Gastroesophageal sphincter (tissue), 4 donors: ENCODE measurements at regions not wholly inside any gene's neighbourhood (a gene's known extent, or its start where the extent isn't known, plus 50 kb on each side); places are given as distances from the start of the nearest gene placed in this dataset.
A peak's percentile ranks its signal among the peaks of the same experiment; 100 is the strongest.

Source experiments
- ATAC-seq: fragments of 150-250 bp; one replicate; pipeline ENCODE4 v1.9.1; 2016; ENCODE audit warnings: mild to moderate bottlenecking, moderate library complexity
- H3K27ac ChIP-seq, 4 donors: fragments of 200-600 bp; sonication (generic) in 3 of 4; 1 replicate in 3 of 4; 2 replicates in 1 of 4; pipeline ENCODE4 v1.5.1; 2016 to 2019
- H3K27me3 ChIP-seq: fragments of 200-600 bp; sonication (generic); one replicate; pipeline ENCODE4 v1.5.1; 2019
- H3K36me3 ChIP-seq, 2 donors: fragments of 200-600 bp; sonication (generic); one replicate each; pipeline ENCODE4 v1.5.1; 2019; ENCODE audit warnings: control low read depth in 1 of 2
- H3K4me1 ChIP-seq, 3 donors: fragments of 200-600 bp; sonication (generic); 1 replicate in 2 of 3; 2 replicates in 1 of 3; pipeline ENCODE4 v1.5.1; 2016 to 2019; ENCODE audit warnings: control low read depth in 2 of 3
- H3K4me3 ChIP-seq, 2 donors: fragments of 200-600 bp; sonication (generic); one replicate each; pipeline ENCODE4 v1.5.1; 2019; ENCODE audit warnings: mild to moderate bottlenecking in 1 of 2, moderate library complexity in 1 of 2
- H3K9me3 ChIP-seq, 3 donors: fragments of 200-600 bp; sonication (generic); one replicate each; pipeline ENCODE4 v1.5.1; 2017 to 2019; ENCODE audit warnings: control low read depth in 2 of 3
- EP300 ChIP-seq: sonication (generic); formaldehyde crosslinking; IDR thresholded peaks from one replicate; pipeline ENCODE4 v1.6.1; 2017; ENCODE audit warnings: antibody characterized with exemption, mild to moderate bottlenecking
- POLR2A ChIP-seq, 2 donors: fragments of 450-650 bp; IDR thresholded peaks; one replicate each; pipeline ENCODE4 v1.6.1; 2017; ENCODE audit warnings: antibody characterized with exemption in 2 of 2, mild to moderate bottlenecking in 2 of 2, moderate library complexity in 1 of 2
- POLR2AphosphoS5 ChIP-seq: sonication (generic); formaldehyde crosslinking; IDR thresholded peaks from one replicate; pipeline ENCODE4 v1.6.1; 2017; ENCODE audit warnings: antibody characterized with exemption
- WGBS, 2 donors: methylation state at CpG; one replicate each; pipeline ENCODE4 v1.1.5; 2018; ENCODE audit warnings: low coverage in 1 of 2; 5-methylcytosine and 5-hydroxymethylcytosine counted together
- TF ChIP-seq, protein P1 (sequence below), 4 experiments: fragments of 200-600 bp in 2 of 4; fragments of 450-650 bp in 2 of 4; sonication (generic) in 1 of 4; IDR thresholded peaks; one replicate each; pipeline ENCODE4 v1.5.1; 2017 to 2019; ENCODE audit warnings: antibody characterized with exemption in 4 of 4, mild to moderate bottlenecking in 2 of 4, moderate library complexity in 2 of 4

DNA sequence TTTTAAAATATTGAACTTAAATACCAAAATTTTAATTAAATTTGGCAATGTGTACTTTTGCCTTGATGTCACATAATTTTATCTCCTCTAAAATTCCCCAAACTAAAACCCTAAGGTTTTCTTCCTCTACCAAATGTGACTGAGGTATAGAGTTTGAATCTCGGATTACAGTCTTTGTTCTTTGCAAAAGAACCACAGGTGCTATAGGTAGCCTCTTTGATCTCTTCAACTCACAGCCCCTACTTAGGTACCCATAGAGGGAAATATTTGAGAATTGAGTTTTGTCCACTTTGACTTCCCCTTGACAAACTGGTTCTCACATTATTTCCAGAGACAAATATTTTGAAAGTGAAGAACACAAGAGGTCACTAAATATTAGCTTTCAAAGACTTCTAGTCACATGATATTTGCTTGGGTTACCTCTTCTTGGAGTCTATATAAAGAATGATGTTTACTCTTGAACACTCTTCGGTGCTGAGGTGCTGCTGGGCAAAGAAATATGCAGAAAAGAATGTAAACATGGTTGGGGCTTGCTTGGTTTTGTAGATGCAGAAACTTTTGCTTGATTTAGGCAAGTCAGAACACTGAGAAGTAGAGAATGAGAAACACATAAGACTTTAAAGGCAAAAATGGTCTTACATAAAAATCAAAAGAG lies 120.8 kb upstream of the MCTP2 start:
- no peaks in the 10 kb centered on the region for H3K27me3 ChIP-seq
- H3K4me1 ChIP-seq, result peaks cover 3 to 29% (median 5%) of the 10 kb centered on the region in 3 donors
- ATAC-seq, result no peak
- 40 to 59% methylated on average over 2 of the region's 2 CpGs for WGBS, 2 donors
- TF ChIP-seq POLR2AphosphoS5, result no peak
- no peak for TF ChIP-seq POLR2A (IDR thresholded peaks at IDR 0.05)
- TF ChIP-seq, protein P1, sequence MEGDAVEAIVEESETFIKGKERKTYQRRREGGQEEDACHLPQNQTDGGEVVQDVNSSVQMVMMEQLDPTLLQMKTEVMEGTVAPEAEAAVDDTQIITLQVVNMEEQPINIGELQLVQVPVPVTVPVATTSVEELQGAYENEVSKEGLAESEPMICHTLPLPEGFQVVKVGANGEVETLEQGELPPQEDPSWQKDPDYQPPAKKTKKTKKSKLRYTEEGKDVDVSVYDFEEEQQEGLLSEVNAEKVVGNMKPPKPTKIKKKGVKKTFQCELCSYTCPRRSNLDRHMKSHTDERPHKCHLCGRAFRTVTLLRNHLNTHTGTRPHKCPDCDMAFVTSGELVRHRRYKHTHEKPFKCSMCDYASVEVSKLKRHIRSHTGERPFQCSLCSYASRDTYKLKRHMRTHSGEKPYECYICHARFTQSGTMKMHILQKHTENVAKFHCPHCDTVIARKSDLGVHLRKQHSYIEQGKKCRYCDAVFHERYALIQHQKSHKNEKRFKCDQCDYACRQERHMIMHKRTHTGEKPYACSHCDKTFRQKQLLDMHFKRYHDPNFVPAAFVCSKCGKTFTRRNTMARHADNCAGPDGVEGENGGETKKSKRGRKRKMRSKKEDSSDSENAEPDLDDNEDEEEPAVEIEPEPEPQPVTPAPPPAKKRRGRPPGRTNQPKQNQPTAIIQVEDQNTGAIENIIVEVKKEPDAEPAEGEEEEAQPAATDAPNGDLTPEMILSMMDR (IDR thresholded peaks at IDR 0.05), result no peak
- no peak for TF ChIP-seq EP300
- H3K36me3 ChIP-seq, result no peaks in the 10 kb centered on the region
- H3K4me3 ChIP-seq, result no peak overlapping the region
- peak overlapping the region; percentile 47 to 74 (median 62) for H3K27ac ChIP-seq
- no peaks in the 10 kb centered on the region for H3K9me3 ChIP-seq

DNA sequence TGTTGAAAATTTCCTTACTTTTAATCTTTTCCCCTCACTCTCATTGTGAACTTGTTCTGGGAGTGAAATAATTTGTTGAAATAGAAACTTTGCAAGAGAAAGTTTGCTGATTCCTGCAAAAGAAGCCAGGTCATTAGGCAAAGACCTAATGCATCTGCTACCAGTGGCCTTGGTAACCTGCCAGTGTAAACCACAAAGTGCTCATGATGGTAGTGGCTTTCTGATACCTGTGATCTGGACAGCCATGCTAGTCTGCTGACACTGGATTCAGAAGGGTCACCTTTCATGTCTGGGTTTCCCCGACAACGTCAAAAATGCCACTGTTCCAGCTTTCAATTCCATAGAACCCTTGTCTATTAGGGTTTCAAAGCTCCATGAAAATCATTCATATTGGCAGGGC lies 123.7 kb upstream of the MCTP2 start:
- H3K4me3 ChIP-seq, result no peak overlapping the region
- H3K4me1 ChIP-seq, result peaks cover 3 to 33% (median 5%) of the 10 kb centered on the region in 3 donors
- no CpG with 5 or more reads among the region's 2 CpGs for WGBS, 2 donors
- TF ChIP-seq, protein P1 (IDR thresholded peaks at IDR 0.05), result no peak
- TF ChIP-seq POLR2AphosphoS5 (no peak), POLR2A (IDR thresholded peaks at IDR 0.05) (no peak), EP300 (no peak)
- no peaks in the 10 kb centered on the region for H3K9me3 ChIP-seq
- no peaks in the 10 kb centered on the region for H3K36me3 ChIP-seq
- no peak for ATAC-seq
- H3K27ac ChIP-seq, result peak overlapping the region in 1 of 4 donors; percentile 2
- no peaks in the 10 kb centered on the region for H3K27me3 ChIP-seq

DNA sequence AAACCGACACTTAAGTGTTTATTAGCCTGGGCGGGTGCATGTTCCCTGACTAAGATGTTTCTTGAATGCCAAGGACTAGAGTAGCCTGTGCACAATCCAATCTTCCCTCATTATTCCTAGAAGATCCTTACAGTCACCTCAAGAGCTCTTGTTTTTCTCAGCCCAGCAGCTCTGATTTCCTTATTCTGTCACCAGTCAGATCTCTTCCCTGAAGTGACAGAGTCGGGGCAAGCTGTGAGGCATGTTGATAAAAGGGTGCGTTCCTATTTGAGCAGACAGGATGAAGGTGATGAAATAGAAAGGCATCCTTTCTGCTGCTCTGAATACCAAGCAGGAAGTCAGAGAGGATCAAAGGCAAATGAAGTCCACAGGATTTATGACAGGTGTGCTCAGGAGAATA lies 125.6 kb upstream of the MCTP2 start:
- H3K4me1 ChIP-seq, result peaks cover 0 to 23% (median 3%) of the 10 kb centered on the region in 3 donors
- peak; percentile 53 for ATAC-seq
- no peaks in the 10 kb centered on the region for H3K9me3 ChIP-seq
- H3K4me3 ChIP-seq, result no peak overlapping the region
- WGBS, 2 donors, result 34 to 45% methylated on average over 3 to 4 of the region's 4 CpGs
- no peaks in the 10 kb centered on the region for H3K27me3 ChIP-seq
- no peaks in the 10 kb centered on the region for H3K36me3 ChIP-seq
- TF ChIP-seq POLR2A (IDR thresholded peaks at IDR 0.05) (no peak), POLR2AphosphoS5 (peak; percentile 4), EP300 (no peak)
- TF ChIP-seq, protein P1 (IDR thresholded peaks at IDR 0.05), result no peak
- peak overlapping the region; percentile 39 to 59 (median 46) for H3K27ac ChIP-seq

DNA sequence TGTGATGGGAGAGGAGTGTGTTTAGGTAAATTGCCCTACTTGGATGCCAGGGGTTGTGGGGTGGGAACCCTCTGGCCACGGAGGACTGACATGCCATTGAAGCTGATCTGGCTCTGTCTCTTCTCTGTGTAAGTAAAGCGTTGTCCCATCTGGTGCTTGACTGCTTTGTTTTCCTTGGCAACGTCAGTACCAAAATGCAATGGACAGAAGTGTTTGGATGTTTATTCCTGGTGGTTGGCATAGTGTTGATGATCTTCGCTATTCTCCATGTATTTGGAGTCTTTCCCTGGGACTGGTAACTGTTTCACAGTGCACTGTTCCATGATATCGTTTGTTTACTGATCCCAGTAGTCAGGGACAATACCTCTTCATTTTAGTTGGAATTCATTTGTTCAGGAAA lies 130.5 kb upstream of the MCTP2 start:
- ATAC-seq, result no peak
- 44 to 47% methylated on average over 5 of the region's 5 CpGs for WGBS, 2 donors
- Histone ChIP-seq H3K4me3 (no peak overlapping the region), H3K9me3 (no peaks in the 10 kb centered on the region), H3K36me3 (no peaks in the 10 kb centered on the region), H3K4me1 (peaks cover 3 to 49% (median 3%) of the 10 kb centered on the region in 3 donors), H3K27ac (peak overlapping the region in 3 of 4 donors; percentile 72 to 80 (median 77)), H3K27me3 (no peaks in the 10 kb centered on the region)
- TF ChIP-seq, protein P1 (IDR thresholded peaks at IDR 0.05), result no peak
- TF ChIP-seq EP300, result no peak
- TF ChIP-seq POLR2A (IDR thresholded peaks at IDR 0.05), result no peak
- TF ChIP-seq POLR2AphosphoS5, result no peak

DNA sequence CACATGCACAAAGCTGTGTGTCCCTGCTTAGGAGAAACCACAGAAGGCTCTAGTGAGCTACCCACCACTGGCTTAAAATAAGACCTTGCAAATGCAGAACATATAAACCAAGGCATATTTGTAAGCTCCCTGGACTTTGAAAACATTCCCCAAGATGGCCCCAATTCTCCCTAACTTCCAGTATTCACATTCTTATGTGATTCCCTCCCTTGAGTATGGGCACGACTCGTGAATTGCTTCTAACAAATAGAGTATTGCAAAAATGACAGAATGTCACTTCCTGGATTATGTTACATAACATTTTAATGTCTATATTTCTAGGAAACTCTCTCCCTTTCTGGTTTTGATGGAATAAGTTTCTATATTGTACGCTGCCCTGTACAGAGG lies 131.8 kb upstream of the MCTP2 start:
- WGBS, 2 donors, result 39 to 77% methylated on average over 2 to 3 of the region's 3 CpGs
- no peaks in the 10 kb centered on the region for H3K9me3 ChIP-seq
- peaks cover 0 to 42% (median 3%) of the 10 kb centered on the region in 3 donors for H3K4me1 ChIP-seq
- H3K4me3 ChIP-seq, result no peak overlapping the region
- TF ChIP-seq POLR2AphosphoS5 (no peak), POLR2A (IDR thresholded peaks at IDR 0.05) (no peak), EP300 (no peak)
- TF ChIP-seq, protein P1 (IDR thresholded peaks at IDR 0.05), result no peak
- peak overlapping the region; percentile 72 to 81 (median 78) for H3K27ac ChIP-seq
- ATAC-seq, result no peak
- no peaks in the 10 kb centered on the region for H3K36me3 ChIP-seq
- no peaks in the 10 kb centered on the region for H3K27me3 ChIP-seq
